Neural crest cell (in vitro differentiated cells): ENCODE measurements at regions not wholly inside any gene's neighbourhood (a gene's known extent, or its start where the extent isn't known, plus 50 kb on each side); places are given as distances from the start of the nearest gene placed in this dataset.
A peak's percentile ranks its signal among the peaks of the same experiment; 100 is the strongest.

Source experiments
- DNase-seq: peaks from one replicate; pipeline ENCODE4 v3.0.0; 2021; ENCODE audit warnings: low read depth, mixed read lengths, low spot score
- H3K27ac Mint-ChIP-seq: one replicate; pipeline ENCODE4 v1.8.0; 2021; ENCODE audit warnings: mild to moderate bottlenecking, mixed read lengths; ENCODE audit not compliant: unreplicated experiment
- H3K27me3 Mint-ChIP-seq: 2 replicates; pipeline ENCODE4 v1.8.0; 2021; ENCODE audit warnings: low read depth, mild to moderate bottlenecking, mixed read lengths
- H3K36me3 Mint-ChIP-seq: 2 replicates; pipeline ENCODE4 v1.8.0; 2021; ENCODE audit warnings: low read depth, mild to moderate bottlenecking, mixed read lengths
- H3K4me1 Mint-ChIP-seq: 2 replicates; pipeline ENCODE4 v1.8.0; 2021; ENCODE audit warnings: mixed read lengths
- H3K4me3 Mint-ChIP-seq: one replicate; pipeline ENCODE4 v1.8.0; 2021; ENCODE audit warnings: mild to moderate bottlenecking, mixed read lengths
- H3K9me3 Mint-ChIP-seq: 2 replicates; pipeline ENCODE4 v1.8.0; 2021; ENCODE audit warnings: mixed read lengths
- TF ChIP-seq, protein P1 (sequence below): fragments of 200-600 bp; sonication (generic); conservative IDR thresholded peaks from 2 replicates; pipeline ENCODE4 v1.5.0; 2021; ENCODE audit warnings: antibody characterized with exemption, mild to moderate bottlenecking

DNA sequence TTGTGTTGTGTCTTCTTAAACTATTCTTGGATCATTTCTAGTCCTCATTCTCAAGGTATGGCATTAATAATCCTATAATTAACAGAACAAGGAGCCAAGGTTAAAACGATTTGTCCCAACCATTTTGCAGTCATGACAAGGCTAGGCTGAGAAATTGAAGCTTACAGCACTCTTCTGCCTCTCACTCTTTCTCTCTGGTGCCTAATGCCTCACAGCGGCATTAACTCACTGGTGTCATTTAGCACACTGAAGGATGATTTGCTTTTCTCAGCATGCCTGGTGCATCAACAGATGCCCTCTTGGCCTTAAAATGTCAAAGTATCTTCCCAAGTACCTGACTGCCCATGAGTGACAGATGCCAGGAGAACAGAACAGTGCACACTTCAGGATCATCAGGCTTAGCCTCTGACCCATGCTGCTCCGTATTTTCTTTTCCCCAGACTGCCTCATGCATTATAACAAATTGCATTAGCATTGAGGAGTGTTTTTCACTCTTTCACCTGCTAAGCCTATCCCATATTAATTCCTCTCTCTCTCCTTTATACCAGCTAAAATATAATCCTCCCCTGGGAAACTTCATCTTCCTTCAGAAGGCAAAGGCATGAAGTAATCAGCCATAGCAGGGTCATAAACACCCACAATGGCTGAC is 61.1 kb upstream of the SV2C start:
- Mint-ChIP-seq H3K27me3 (peaks cover 20% of the 10 kb centered on the region), H3K27ac (no peak overlapping the region), H3K4me3 (no peak overlapping the region), H3K36me3 (no peaks in the 10 kb centered on the region), H3K9me3 (no peaks in the 10 kb centered on the region), H3K4me1 (no peaks in the 10 kb centered on the region)
- no peak for DNase-seq
- TF ChIP-seq, protein P1, sequence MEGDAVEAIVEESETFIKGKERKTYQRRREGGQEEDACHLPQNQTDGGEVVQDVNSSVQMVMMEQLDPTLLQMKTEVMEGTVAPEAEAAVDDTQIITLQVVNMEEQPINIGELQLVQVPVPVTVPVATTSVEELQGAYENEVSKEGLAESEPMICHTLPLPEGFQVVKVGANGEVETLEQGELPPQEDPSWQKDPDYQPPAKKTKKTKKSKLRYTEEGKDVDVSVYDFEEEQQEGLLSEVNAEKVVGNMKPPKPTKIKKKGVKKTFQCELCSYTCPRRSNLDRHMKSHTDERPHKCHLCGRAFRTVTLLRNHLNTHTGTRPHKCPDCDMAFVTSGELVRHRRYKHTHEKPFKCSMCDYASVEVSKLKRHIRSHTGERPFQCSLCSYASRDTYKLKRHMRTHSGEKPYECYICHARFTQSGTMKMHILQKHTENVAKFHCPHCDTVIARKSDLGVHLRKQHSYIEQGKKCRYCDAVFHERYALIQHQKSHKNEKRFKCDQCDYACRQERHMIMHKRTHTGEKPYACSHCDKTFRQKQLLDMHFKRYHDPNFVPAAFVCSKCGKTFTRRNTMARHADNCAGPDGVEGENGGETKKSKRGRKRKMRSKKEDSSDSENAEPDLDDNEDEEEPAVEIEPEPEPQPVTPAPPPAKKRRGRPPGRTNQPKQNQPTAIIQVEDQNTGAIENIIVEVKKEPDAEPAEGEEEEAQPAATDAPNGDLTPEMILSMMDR: no peak

DNA sequence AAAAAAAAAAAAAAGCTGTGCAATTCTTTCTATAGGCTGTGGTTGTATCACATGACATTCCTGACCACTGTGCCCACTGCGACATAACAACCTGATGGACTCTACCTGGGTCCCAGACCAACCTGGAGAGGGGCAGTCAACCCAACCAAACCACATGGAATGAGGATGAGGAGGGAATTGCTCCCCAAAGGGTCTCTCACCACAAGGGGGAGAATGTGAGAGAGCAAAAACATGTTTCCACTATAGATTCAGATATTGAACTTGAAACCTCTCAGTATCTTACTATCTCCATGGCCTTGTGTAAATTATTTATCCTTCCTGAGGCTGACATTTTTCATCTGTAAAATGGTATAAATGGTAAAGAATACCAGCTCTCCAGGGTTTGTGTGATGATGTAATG is 66.9 kb upstream of the SV2C start:
- peaks cover 2% of the 10 kb centered on the region for H3K9me3 Mint-ChIP-seq

DNA sequence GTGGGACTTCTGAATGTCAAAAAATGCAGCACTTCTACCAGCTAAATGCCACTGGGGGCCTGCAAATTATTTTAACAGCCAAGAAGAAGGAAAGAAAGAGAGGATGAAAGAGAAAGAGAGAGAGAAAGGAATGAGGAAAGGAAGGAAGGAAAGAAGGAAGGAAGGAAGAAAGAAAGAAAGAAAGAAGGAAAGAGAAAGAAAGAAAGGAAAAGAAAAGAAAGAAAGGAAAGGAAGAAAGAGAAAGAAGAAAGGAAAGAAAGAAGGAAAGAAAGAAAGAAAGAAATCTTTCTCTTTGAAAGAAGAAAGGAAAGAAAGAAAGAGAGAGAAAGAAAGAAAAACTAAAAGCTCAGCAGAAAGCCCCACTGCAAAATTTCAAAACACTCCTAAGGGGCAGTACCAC is 69.2 kb upstream of the SV2C start:
- no peaks in the 10 kb centered on the region for H3K4me1 Mint-ChIP-seq
- H3K4me3 Mint-ChIP-seq: no peak overlapping the region
- peaks cover 22% of the 10 kb centered on the region for H3K27me3 Mint-ChIP-seq
- peaks cover 2% of the 10 kb centered on the region for H3K9me3 Mint-ChIP-seq
- TF ChIP-seq, protein P1: no peak
- no peak for DNase-seq
- no peaks in the 10 kb centered on the region for H3K36me3 Mint-ChIP-seq
- no peak overlapping the region for H3K27ac Mint-ChIP-seq

More for the DNA sequence above, 66.9 kb upstream of the SV2C start:
- DNase-seq: no peak
- Mint-ChIP-seq H3K36me3 (no peaks in the 10 kb centered on the region), H3K27ac (no peak overlapping the region), H3K4me1 (no peaks in the 10 kb centered on the region), H3K27me3 (peaks cover 27% of the 10 kb centered on the region), H3K4me3 (no peak overlapping the region)
- TF ChIP-seq, protein P1: peak; percentile 35

GRCh38 chr5:76007904-76008303 is 75.3 kb upstream of the SV2C start:
- Mint-ChIP-seq H3K27ac (no peak overlapping the region), H3K27me3 (peaks cover 11% of the 10 kb centered on the region)

DNA sequence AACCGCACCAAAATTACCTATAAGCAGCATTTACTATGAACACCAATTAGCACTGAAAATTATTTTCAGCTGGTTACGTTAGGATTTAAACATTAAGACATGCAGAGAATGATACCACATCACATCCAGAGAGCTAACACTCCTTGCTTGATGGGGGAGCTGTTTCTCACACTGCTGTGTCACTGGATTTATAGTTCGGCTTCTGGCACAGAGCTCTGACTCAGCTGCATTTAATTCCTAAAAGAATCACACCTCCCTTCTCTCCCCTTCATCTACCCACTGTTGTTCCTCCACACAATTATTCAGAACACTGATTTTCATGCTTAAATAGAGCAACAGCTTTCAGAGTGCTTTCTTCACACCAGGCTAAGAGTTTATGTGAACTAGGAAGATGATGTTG is 82.6 kb upstream of the SV2C start:
- Mint-ChIP-seq H3K4me1 (no peaks in the 10 kb centered on the region), H3K27ac (no peak overlapping the region), H3K9me3 (peaks cover 12% of the 10 kb centered on the region), H3K4me3 (no peak overlapping the region), H3K36me3 (peaks cover 2% of the 10 kb centered on the region), H3K27me3 (peaks cover 3% of the 10 kb centered on the region)
- TF ChIP-seq, protein P1: no peak
- DNase-seq: no peak

More at GRCh38 chr5:76007904-76008303, 75.3 kb upstream of the SV2C start:
- no peaks in the 10 kb centered on the region for H3K4me1 Mint-ChIP-seq
- H3K9me3 Mint-ChIP-seq: no peaks in the 10 kb centered on the region
- H3K4me3 Mint-ChIP-seq: no peak overlapping the region
- no peaks in the 10 kb centered on the region for H3K36me3 Mint-ChIP-seq
- DNase-seq: no peak
- TF ChIP-seq, protein P1: no peak
